ENCODE measurements at regions not wholly inside any gene's neighbourhood (a gene's known extent, or its start where the extent isn't known, plus 50 kb on each side); places are given as distances from the start of the nearest gene placed in this dataset.

DNA sequence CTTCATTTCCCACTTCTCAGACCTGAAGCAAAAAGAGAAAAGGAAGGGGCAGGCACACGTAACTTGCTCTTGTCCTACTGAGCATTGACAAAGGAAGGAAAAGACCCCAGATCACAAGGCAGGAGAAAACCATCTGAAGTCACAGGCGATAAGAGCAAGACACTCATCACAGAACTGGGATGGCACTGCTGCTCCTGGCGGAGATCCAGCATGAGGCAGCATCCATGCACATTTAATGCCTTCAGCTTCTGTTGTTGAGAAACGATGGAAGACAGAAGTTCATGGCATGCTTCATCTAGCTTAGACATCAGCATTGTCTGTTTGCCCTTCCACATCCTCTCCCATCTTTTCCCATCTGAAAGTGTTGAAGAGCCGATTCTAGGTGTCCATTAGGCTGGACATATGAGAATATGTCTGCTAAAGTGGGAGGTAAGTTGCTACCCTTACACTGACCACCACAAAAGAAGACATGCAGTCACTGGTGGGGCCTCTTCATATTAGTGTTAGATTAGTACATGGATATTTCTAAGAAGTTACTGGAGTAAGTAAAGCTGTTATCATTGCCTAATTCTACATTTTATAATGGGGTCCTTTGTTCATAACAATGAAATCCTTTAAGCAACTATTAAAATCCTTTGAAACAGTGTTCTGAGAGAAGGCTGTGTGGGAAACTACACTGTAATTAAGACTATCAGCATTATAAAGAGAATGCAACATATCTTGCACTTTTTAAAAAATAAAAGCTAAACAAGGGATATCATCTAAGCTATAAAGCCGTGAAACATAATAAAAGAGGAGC, 618.5 kb downstream of the C6orf118 start:
- no peak overlapping the region for H3K4me3 ChIP-seq
- intact Hi-C loops (cut with DNase I), result no loop called here
- H3K27me3 ChIP-seq, result no peaks in the 10 kb centered on the region
- ATAC-seq (no peak), DNase-seq (no peak)
- WGBS (ENCODE audit: insufficient coverage, low coverage, low lambda C conversion rate, missing lambda C conversion rate), result 42% methylated on average over 4 of the region's 6 CpGs
- TF ChIP-seq POLR2A (IDR thresholded peaks at IDR 0.05), result no peak
- TF ChIP-seq, protein P1, sequence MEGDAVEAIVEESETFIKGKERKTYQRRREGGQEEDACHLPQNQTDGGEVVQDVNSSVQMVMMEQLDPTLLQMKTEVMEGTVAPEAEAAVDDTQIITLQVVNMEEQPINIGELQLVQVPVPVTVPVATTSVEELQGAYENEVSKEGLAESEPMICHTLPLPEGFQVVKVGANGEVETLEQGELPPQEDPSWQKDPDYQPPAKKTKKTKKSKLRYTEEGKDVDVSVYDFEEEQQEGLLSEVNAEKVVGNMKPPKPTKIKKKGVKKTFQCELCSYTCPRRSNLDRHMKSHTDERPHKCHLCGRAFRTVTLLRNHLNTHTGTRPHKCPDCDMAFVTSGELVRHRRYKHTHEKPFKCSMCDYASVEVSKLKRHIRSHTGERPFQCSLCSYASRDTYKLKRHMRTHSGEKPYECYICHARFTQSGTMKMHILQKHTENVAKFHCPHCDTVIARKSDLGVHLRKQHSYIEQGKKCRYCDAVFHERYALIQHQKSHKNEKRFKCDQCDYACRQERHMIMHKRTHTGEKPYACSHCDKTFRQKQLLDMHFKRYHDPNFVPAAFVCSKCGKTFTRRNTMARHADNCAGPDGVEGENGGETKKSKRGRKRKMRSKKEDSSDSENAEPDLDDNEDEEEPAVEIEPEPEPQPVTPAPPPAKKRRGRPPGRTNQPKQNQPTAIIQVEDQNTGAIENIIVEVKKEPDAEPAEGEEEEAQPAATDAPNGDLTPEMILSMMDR (IDR thresholded peaks at IDR 0.05), result no peak
- H3K9me3 ChIP-seq, result no peaks in the 10 kb centered on the region
- H3K4me1 ChIP-seq, result no peaks in the 10 kb centered on the region
- no peaks in the 10 kb centered on the region for H3K36me3 ChIP-seq
- no peak overlapping the region for H3K27ac ChIP-seq

DNA sequence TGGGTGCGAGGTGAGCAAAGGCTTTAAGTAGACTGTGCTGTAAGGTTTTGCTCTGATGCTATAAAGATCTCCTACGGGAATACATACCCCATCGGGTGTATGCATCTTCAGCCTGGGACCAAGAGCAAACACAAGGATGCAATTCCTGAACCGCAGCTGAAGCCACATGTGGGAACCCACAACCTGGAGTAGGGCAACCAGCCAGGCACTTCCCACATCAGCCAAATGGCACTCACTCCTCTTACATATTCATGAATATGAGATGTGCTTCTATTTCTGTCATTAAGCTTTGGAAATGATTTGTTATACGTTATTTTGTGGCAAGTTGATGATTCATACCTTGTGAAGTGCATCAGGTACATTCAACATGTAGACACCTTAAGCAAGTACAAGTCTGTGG, 619.2 kb downstream of the C6orf118 start:
- ATAC-seq, result no peak

DNA sequence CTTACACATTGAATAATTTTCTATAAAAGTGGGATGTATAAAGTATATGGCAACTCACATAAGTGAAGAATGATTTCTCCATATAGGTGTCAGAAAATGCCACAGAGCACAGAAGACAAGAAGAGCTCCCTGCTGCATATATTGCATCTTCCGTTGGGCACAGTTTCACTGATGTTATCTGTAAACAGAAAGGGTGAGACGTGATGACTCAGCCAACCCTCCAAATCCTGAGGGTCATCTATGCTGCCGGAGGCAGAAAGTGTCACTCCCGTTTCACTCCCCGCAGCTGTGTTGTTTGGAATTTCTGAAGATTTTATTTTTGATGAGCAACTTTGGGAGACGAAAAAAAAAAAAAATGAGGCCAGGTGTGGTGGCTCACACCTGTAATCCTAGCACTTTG, 644.1 kb downstream of the C6orf118 start:
- WGBS (ENCODE audit: insufficient coverage, low coverage, low lambda C conversion rate, missing lambda C conversion rate), result 73% methylated on average over 6 of the region's 6 CpGs
- Histone ChIP-seq H3K36me3 (no peaks in the 10 kb centered on the region), H3K27ac (no peak overlapping the region), H3K4me3 (no peak overlapping the region), H3K27me3 (no peaks in the 10 kb centered on the region), H3K4me1 (no peaks in the 10 kb centered on the region), H3K9me3 (no peaks in the 10 kb centered on the region)
- TF ChIP-seq POLR2A (IDR thresholded peaks at IDR 0.05), result no peak
- TF ChIP-seq, protein P1 (IDR thresholded peaks at IDR 0.05), result no peak
- intact Hi-C loops (cut with DNase I), result no loop called here
- ATAC-seq (no peak), DNase-seq (no peak)

More for the DNA sequence above, 619.2 kb downstream of the C6orf118 start:
- DNase-seq, result no peak
- 55% methylated on average over 2 of the region's 5 CpGs for WGBS (ENCODE audit: insufficient coverage, low coverage, low lambda C conversion rate, missing lambda C conversion rate)
- Histone ChIP-seq H3K36me3 (no peaks in the 10 kb centered on the region), H3K4me3 (no peak overlapping the region), H3K27ac (no peak overlapping the region), H3K4me1 (no peaks in the 10 kb centered on the region), H3K9me3 (no peaks in the 10 kb centered on the region), H3K27me3 (no peaks in the 10 kb centered on the region)
- intact Hi-C loops (cut with DNase I), result no loop called here
- no peak for TF ChIP-seq POLR2A (IDR thresholded peaks at IDR 0.05)
- TF ChIP-seq, protein P1 (IDR thresholded peaks at IDR 0.05), result no peak

DNA sequence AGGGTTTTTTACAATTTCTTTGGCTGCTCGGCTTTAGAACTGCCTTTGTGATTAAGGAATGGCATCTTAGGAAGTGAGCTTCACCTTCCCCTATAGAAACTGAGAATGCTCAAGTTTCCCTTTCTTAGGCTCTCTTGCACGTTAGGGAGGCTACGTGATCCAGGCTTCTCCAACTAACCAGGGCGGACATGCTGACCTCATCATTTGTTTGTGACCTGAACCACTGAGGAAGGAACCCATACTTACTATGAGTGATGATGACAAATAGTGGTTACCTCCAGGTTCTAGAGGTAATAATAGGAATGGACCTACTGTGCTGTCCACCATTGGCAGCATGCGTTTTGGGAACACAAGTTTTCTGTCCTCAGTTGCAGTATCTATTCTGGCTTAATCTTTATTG, 645.8 kb downstream of the C6orf118 start:
- no peaks in the 10 kb centered on the region for H3K36me3 ChIP-seq
- H3K27me3 ChIP-seq, result no peaks in the 10 kb centered on the region
- WGBS (ENCODE audit: insufficient coverage, low coverage, low lambda C conversion rate, missing lambda C conversion rate), result 43% methylated on average over 3 of the region's 5 CpGs
- H3K4me1 ChIP-seq, result no peaks in the 10 kb centered on the region
- H3K27ac ChIP-seq, result no peak overlapping the region
- no peak for ATAC-seq
- intact Hi-C loops (cut with DNase I), result no loop called here
- TF ChIP-seq POLR2A (IDR thresholded peaks at IDR 0.05), result no peak
- TF ChIP-seq, protein P1 (IDR thresholded peaks at IDR 0.05), result no peak
- no peak for DNase-seq
- H3K9me3 ChIP-seq, result no peaks in the 10 kb centered on the region
- H3K4me3 ChIP-seq, result no peak overlapping the region
